ENCODE measurements at regions not wholly inside any gene's neighbourhood (a gene's known extent, or its start where the extent isn't known, plus 50 kb on each side); places are given as distances from the start of the nearest gene placed in this dataset.
"Not testable (repeated sequence)": the region's sequence is repeated elsewhere in the genome, so short reads cannot be mapped to it uniquely, and the experiment has no call there.

GRCh38 chr14:56059054-56059453 lies 59.2 kb upstream of the PELI2 start:
- Histone ChIP-seq H3K9me3 (ENCODE audit: control insufficient read depth, insufficient read depth, low read length) (no peaks in the 10 kb centered on the region), H3K4me1 (ENCODE audit: insufficient read depth, low read length) (peaks cover 6% of the 10 kb centered on the region; the same call in 1 of the 2 replicates), H3K9ac (ENCODE audit: low read depth, low read length) (no peak overlapping the region), H3K36me3 (ENCODE audit: insufficient read depth, low read length) (no peaks in the 10 kb centered on the region)

GRCh38 chr14:56061051-56061450 lies 57.2 kb upstream of the PELI2 start:
- no peak overlapping the region for H3K9ac ChIP-seq (ENCODE audit: low read depth, low read length)
- H3K4me1 ChIP-seq (ENCODE audit: insufficient read depth, low read length), result peaks cover 6% of the 10 kb centered on the region; the same call in 1 of the 2 replicates
- no peaks in the 10 kb centered on the region for H3K9me3 ChIP-seq (ENCODE audit: control insufficient read depth, insufficient read depth, low read length)
- H3K36me3 ChIP-seq (ENCODE audit: insufficient read depth, low read length), result no peaks in the 10 kb centered on the region

GRCh38 chr14:56063131-56063530 lies 55.1 kb upstream of the PELI2 start:
- Histone ChIP-seq H3K4me1 (ENCODE audit: insufficient read depth, low read length) (no peaks in the 10 kb centered on the region), H3K9me3 (ENCODE audit: control insufficient read depth, insufficient read depth, low read length) (no peaks in the 10 kb centered on the region), H3K9ac (ENCODE audit: low read depth, low read length) (no peak overlapping the region), H3K36me3 (ENCODE audit: insufficient read depth, low read length) (no peaks in the 10 kb centered on the region)

GRCh38 chr14:56064513-56064912 lies 53.7 kb upstream of the PELI2 start:
- H3K9me3 ChIP-seq (ENCODE audit: control insufficient read depth, insufficient read depth, low read length), result no peaks in the 10 kb centered on the region
- H3K4me1 ChIP-seq (ENCODE audit: insufficient read depth, low read length), result no peaks in the 10 kb centered on the region
- no peak overlapping the region for H3K9ac ChIP-seq (ENCODE audit: low read depth, low read length)
- H3K36me3 ChIP-seq (ENCODE audit: insufficient read depth, low read length), result no peaks in the 10 kb centered on the region

GRCh38 chr14:56065199-56065598 lies 53.0 kb upstream of the PELI2 start:
- not testable (repeated sequence) for H3K9ac ChIP-seq (ENCODE audit: low read depth, low read length); H3K36me3 ChIP-seq (ENCODE audit: insufficient read depth, low read length); H3K9me3 ChIP-seq (ENCODE audit: control insufficient read depth, insufficient read depth, low read length); H3K4me1 ChIP-seq (ENCODE audit: insufficient read depth, low read length)

GRCh38 chr14:56065621-56066290 lies 52.5 kb upstream of the PELI2 start:
- H3K9me3 ChIP-seq (ENCODE audit: control insufficient read depth, insufficient read depth, low read length), result no peaks in the 10 kb centered on the region
- no peaks in the 10 kb centered on the region for H3K36me3 ChIP-seq (ENCODE audit: insufficient read depth, low read length)
- no peak overlapping the region for H3K9ac ChIP-seq (ENCODE audit: low read depth, low read length)
- H3K4me1 ChIP-seq (ENCODE audit: insufficient read depth, low read length), result no peaks in the 10 kb centered on the region

All from ES-I3 (cell line).